ENCODE measurements at regions not wholly inside any gene's neighbourhood (a gene's known extent, or its start where the extent isn't known, plus 50 kb on each side); places are given as distances from the start of the nearest gene placed in this dataset.
A peak's percentile ranks its signal among the peaks of the same experiment; 100 is the strongest.

- H3K9me3 ChIP-seq (replicated peaks; ENCODE audit: insufficient read depth, low read length), result no peaks in the 10 kb centered on the region
- TF ChIP-seq EZH2 (optimal IDR thresholded peaks at IDR 0.05; ENCODE audit: low read depth, low read length), result no peak
- TF ChIP-seq, protein P1, sequence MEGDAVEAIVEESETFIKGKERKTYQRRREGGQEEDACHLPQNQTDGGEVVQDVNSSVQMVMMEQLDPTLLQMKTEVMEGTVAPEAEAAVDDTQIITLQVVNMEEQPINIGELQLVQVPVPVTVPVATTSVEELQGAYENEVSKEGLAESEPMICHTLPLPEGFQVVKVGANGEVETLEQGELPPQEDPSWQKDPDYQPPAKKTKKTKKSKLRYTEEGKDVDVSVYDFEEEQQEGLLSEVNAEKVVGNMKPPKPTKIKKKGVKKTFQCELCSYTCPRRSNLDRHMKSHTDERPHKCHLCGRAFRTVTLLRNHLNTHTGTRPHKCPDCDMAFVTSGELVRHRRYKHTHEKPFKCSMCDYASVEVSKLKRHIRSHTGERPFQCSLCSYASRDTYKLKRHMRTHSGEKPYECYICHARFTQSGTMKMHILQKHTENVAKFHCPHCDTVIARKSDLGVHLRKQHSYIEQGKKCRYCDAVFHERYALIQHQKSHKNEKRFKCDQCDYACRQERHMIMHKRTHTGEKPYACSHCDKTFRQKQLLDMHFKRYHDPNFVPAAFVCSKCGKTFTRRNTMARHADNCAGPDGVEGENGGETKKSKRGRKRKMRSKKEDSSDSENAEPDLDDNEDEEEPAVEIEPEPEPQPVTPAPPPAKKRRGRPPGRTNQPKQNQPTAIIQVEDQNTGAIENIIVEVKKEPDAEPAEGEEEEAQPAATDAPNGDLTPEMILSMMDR (IDR thresholded peaks at IDR 0.05; ENCODE audit: low read length), result no peak
- TF ChIP-seq EZH2phosphoT487 (IDR thresholded peaks at IDR 0.05; ENCODE audit: low read length), result no peak
- no peaks in the 10 kb centered on the region for H3K27me3 ChIP-seq (replicated peaks; ENCODE audit: insufficient read depth, low read length)
- no peak overlapping the region for H3K9ac ChIP-seq (ENCODE audit: low read length)
- no peaks in the 10 kb centered on the region for H4K20me1 ChIP-seq (ENCODE audit: insufficient read depth, low read length)
- no peak overlapping the region for H3K4me2 ChIP-seq (ENCODE audit: low read depth, low read length)
- H3F3A ChIP-seq (ENCODE audit: insufficient read depth, low read length), result peaks cover 24% of the 10 kb centered on the region
- no peaks in the 10 kb centered on the region for H3K9me2 ChIP-seq (replicated peaks; ENCODE audit: insufficient read depth, low read length)
- no peaks in the 10 kb centered on the region for H3K36me3 ChIP-seq (replicated peaks; ENCODE audit: insufficient read depth, low read length)
- H2AFZ ChIP-seq (ENCODE audit: low read length), result no peak overlapping the region
- H3K79me2 ChIP-seq (ENCODE audit: low read length), result no peaks in the 10 kb centered on the region
- no peak for DNase-seq
- no peak overlapping the region for H3K27ac ChIP-seq (ENCODE audit: low read length)
- peaks cover 30% of the 10 kb centered on the region for H3K4me1 ChIP-seq (ENCODE audit: low read length)
- H3K4me3 ChIP-seq (ENCODE audit: low read length), result no peak overlapping the region
Observed at GRCh38 chr2:128368437-128369107, 49.9 kb upstream of the HS6ST1 start.

- no peak for DNase-seq
- H3K36me3 ChIP-seq (replicated peaks; ENCODE audit: insufficient read depth, low read length), result no peaks in the 10 kb centered on the region
- no peaks in the 10 kb centered on the region for H4K20me1 ChIP-seq (ENCODE audit: insufficient read depth, low read length)
- no peak overlapping the region for H3K27ac ChIP-seq (ENCODE audit: low read length)
- H3K27me3 ChIP-seq (replicated peaks; ENCODE audit: insufficient read depth, low read length), result no peaks in the 10 kb centered on the region
- H2AFZ ChIP-seq (ENCODE audit: low read length), result no peak overlapping the region
- H3F3A ChIP-seq (ENCODE audit: insufficient read depth, low read length), result peaks cover 24% of the 10 kb centered on the region
- no peak overlapping the region for H3K4me3 ChIP-seq (ENCODE audit: low read length)
- H3K4me1 ChIP-seq (ENCODE audit: low read length), result peaks cover 33% of the 10 kb centered on the region
- no peaks in the 10 kb centered on the region for H3K79me2 ChIP-seq (ENCODE audit: low read length)
- H3K9me3 ChIP-seq (replicated peaks; ENCODE audit: insufficient read depth, low read length), result no peaks in the 10 kb centered on the region
- TF ChIP-seq, protein P1 (IDR thresholded peaks at IDR 0.05; ENCODE audit: low read length), result no peak
- no peak for TF ChIP-seq EZH2phosphoT487 (IDR thresholded peaks at IDR 0.05; ENCODE audit: low read length)
- no peak for TF ChIP-seq EZH2 (optimal IDR thresholded peaks at IDR 0.05; ENCODE audit: low read depth, low read length)
- H3K4me2 ChIP-seq (ENCODE audit: low read depth, low read length), result no peak overlapping the region
- no peaks in the 10 kb centered on the region for H3K9me2 ChIP-seq (replicated peaks; ENCODE audit: insufficient read depth, low read length)
- no peak overlapping the region for H3K9ac ChIP-seq (ENCODE audit: low read length)
Observed at GRCh38 chr2:128369108-128369555, 50.5 kb upstream of the HS6ST1 start.

GRCh38 chr2:128369602-128370467 lies 51.2 kb upstream of the HS6ST1 start:
- Histone ChIP-seq H3K9ac (ENCODE audit: low read length) (no peak overlapping the region), H3K9me2 (replicated peaks; ENCODE audit: insufficient read depth, low read length) (no peaks in the 10 kb centered on the region), H3K27ac (ENCODE audit: low read length) (peak overlapping the region; percentile 93; the same call in 1 of the 2 replicates), H3F3A (ENCODE audit: insufficient read depth, low read length) (peaks cover 24% of the 10 kb centered on the region), H3K36me3 (replicated peaks; ENCODE audit: insufficient read depth, low read length) (no peaks in the 10 kb centered on the region), H3K4me3 (ENCODE audit: low read length) (no peak overlapping the region), H3K27me3 (replicated peaks; ENCODE audit: insufficient read depth, low read length) (no peaks in the 10 kb centered on the region), H3K4me1 (ENCODE audit: low read length) (peaks cover 33% of the 10 kb centered on the region), H3K9me3 (replicated peaks; ENCODE audit: insufficient read depth, low read length) (no peaks in the 10 kb centered on the region), H3K79me2 (ENCODE audit: low read length) (no peaks in the 10 kb centered on the region), H2AFZ (ENCODE audit: low read length) (no peak overlapping the region), H3K4me2 (ENCODE audit: low read depth, low read length) (no peak overlapping the region), H4K20me1 (ENCODE audit: insufficient read depth, low read length) (no peaks in the 10 kb centered on the region)
- TF ChIP-seq EZH2phosphoT487 (IDR thresholded peaks at IDR 0.05; ENCODE audit: low read length) (no peak), EZH2 (optimal IDR thresholded peaks at IDR 0.05; ENCODE audit: low read depth, low read length) (no peak)
- TF ChIP-seq, protein P1 (IDR thresholded peaks at IDR 0.05; ENCODE audit: low read length), result no peak
- no peak for DNase-seq
